PC-9 (cell line): ENCODE measurements at regions not wholly inside any gene's neighbourhood (a gene's known extent, or its start where the extent isn't known, plus 50 kb on each side); places are given as distances from the start of the nearest gene placed in this dataset.

ENCODE experiments used
- CTCF ChIP-seq: fragments of 200-600 bp; sonication (generic); conservative IDR thresholded peaks from 2 replicates; pipeline ENCODE4 v1.6.1; 2017; ENCODE audit warnings: mixed run types, antibody characterized with exemption, mild to moderate bottlenecking, moderate library complexity
- EZH2 ChIP-seq: fragments of 200-600 bp; sonication (generic); IDR thresholded peaks from 2 replicates; pipeline ENCODE4 v1.8.0; 2017; ENCODE audit warnings: antibody characterized with exemption, low read depth

GRCh38 chr6:115667478-115668026, 393.1 kb downstream of the FRK start:
- TF ChIP-seq EZH2 (no peak), CTCF (no peak)
